IMR-90 (cell line): ENCODE measurements at regions not wholly inside any gene's neighbourhood (a gene's known extent, or its start where the extent isn't known, plus 50 kb on each side); places are given as distances from the start of the nearest gene placed in this dataset.

Experiments used
- CTCF ChIP-seq: conservative IDR thresholded peaks from 2 replicates; pipeline ENCODE4 v1.5.1; 2012; ENCODE audit warnings: mild to moderate bottlenecking, low read depth, low read length, improper control_type of control experiment
- FOS ChIP-seq: fragments of 150-350 bp; IDR thresholded peaks from 2 replicates; pipeline ENCODE4 v1.6.1; 2016; ENCODE audit warnings: low read depth, low read length
- MAFK ChIP-seq: IDR thresholded peaks from 2 replicates; pipeline ENCODE4 v1.6.1; 2012; ENCODE audit warnings: low read depth, low read length, improper control_type of control experiment
- POLR2A ChIP-seq: IDR thresholded peaks from 2 replicates; pipeline ENCODE4 v1.6.1; 2012; ENCODE audit warnings: mild to moderate bottlenecking, low read depth, low read length
- RAD21 ChIP-seq: IDR thresholded peaks from 2 replicates; pipeline ENCODE4 v1.6.1; 2012; ENCODE audit warnings: low read length, improper control_type of control experiment
- RFX5 ChIP-seq: IDR thresholded peaks from 2 replicates; pipeline ENCODE4 v1.8.0; 2012; ENCODE audit warnings: low read depth, mild to moderate bottlenecking, low read length, moderate library complexity

DNA sequence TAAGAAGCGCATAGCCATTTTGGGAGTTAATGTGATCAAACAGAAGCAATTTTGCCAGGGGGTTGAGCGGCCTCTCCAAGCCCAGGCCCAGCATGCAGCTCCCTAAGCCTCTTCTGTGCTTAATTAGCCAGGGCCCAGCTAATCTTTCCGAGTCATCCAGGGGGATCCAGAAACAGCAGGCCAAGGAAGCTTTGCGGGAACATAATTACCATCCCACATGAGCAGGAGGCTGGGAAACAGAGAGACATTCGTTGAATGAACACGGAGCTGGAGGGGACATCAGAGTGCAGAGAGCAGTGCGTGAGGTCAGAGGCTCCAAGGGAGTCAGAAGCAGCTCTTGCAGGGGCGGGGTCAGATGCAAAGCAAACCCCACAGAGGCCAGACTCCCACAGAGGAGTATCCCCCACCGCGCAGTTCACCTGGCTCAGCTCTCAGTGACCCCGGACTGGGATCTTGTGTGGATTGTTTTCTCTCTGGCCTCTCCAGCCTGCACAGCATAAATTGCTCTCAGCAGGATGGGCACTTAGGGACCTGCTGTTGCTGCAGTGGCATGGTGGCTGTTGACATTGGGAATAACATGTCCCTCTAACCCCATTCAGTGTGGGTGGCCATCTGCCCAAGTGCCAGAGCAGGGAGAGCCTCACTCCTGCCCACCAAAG lies 657.4 kb downstream of the AJAP1 start:
- TF ChIP-seq CTCF (no peak), RFX5 (no peak), FOS (no peak), RAD21 (no peak), POLR2A (no peak), MAFK (no peak)
